ENCODE measurements at regions not wholly inside any gene's neighbourhood (a gene's known extent, or its start where the extent isn't known, plus 50 kb on each side); places are given as distances from the start of the nearest gene placed in this dataset.

- Histone ChIP-seq H3K4me3 (no peak overlapping the region), H3K9me3 (no peaks in the 10 kb centered on the region), H3K36me3 (no peaks in the 10 kb centered on the region), H3K4me1 (peaks cover 0 to 11% (median 2%) of the 10 kb centered on the region in 4 donors), H3K27ac (no peak overlapping the region), H3K27me3 (no peaks in the 10 kb centered on the region)
- intact Hi-C loops (cut with DNase I; ENCODE audit: low total_unique reads) = no loop called here
- no peak for DNase-seq
- TF ChIP-seq CTCF (IDR thresholded peaks at IDR 0.05) = no peak
Observed at GRCh38 chr5:56529666-56530430, 285.5 kb upstream of the MAP3K1 start.

- no peaks in the 10 kb centered on the region for H3K36me3 ChIP-seq
- no peaks in the 10 kb centered on the region for H3K9me3 ChIP-seq
- intact Hi-C loops (cut with DNase I; ENCODE audit: low total_unique reads) = no loop called here
- no peak overlapping the region for H3K4me3 ChIP-seq
- no peak overlapping the region for H3K27ac ChIP-seq
- H3K4me1 ChIP-seq = peaks cover 8 to 38% (median 21%) of the 10 kb centered on the region in 4 donors
- TF ChIP-seq CTCF (IDR thresholded peaks at IDR 0.05) = no peak
- no peak for DNase-seq
- no peaks in the 10 kb centered on the region for H3K27me3 ChIP-seq
Observed at GRCh38 chr5:56527174-56527573, 288.2 kb upstream of the MAP3K1 start.

DNA sequence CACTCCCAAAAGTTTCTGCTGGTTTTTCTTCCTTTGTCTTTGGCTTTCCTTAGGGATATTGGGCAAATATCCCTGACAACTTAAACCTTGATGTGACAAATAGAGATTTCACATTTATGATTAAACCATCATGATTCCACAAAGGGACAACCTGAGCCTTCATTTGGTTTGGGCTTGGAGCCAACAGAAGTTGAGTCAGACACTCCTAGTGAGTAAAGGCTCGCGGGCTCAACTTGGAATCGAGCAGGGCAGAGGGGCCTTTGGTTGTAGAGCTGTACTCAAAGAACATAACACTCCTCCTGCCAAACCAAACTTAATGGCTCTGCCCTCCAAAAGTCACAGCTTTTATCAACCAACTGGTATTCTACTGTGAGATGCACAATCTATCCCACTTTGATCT is 290.2 kb upstream of the MAP3K1 start:
- H3K36me3 ChIP-seq = no peaks in the 10 kb centered on the region
- H3K27ac ChIP-seq = no peak overlapping the region
- intact Hi-C loops (cut with DNase I; ENCODE audit: low total_unique reads) = no loop called here
- peaks cover 8 to 38% (median 23%) of the 10 kb centered on the region in 4 donors for H3K4me1 ChIP-seq
- no peak overlapping the region for H3K4me3 ChIP-seq
- no peak for DNase-seq
- no peaks in the 10 kb centered on the region for H3K9me3 ChIP-seq
- H3K27me3 ChIP-seq = no peaks in the 10 kb centered on the region
- TF ChIP-seq CTCF (IDR thresholded peaks at IDR 0.05) = no peak

- intact Hi-C loops (cut with DNase I; ENCODE audit: low total_unique reads) = no loop called here
- Histone ChIP-seq H3K9me3 (no peaks in the 10 kb centered on the region), H3K27ac (peak overlapping the region in 1 of 2 donors; percentile 39), H3K4me3 (no peak overlapping the region), H3K36me3 (no peaks in the 10 kb centered on the region), H3K27me3 (no peaks in the 10 kb centered on the region), H3K4me1 (peaks cover 8 to 38% (median 23%) of the 10 kb centered on the region in 4 donors)
- TF ChIP-seq CTCF (IDR thresholded peaks at IDR 0.05) = no peak
- no peak for DNase-seq
Observed at GRCh38 chr5:56523790-56524575, 290.9 kb upstream of the ANKRD55 start.

GRCh38 chr5:56522960-56523359 is 289.8 kb upstream of the ANKRD55 start:
- Histone ChIP-seq H3K4me1 (peaks cover 8 to 38% (median 23%) of the 10 kb centered on the region in 4 donors), H3K27me3 (no peaks in the 10 kb centered on the region), H3K36me3 (no peaks in the 10 kb centered on the region), H3K27ac (peak overlapping the region in 1 of 2 donors; percentile 39), H3K9me3 (no peaks in the 10 kb centered on the region), H3K4me3 (no peak overlapping the region)
- intact Hi-C loops (cut with DNase I; ENCODE audit: low total_unique reads) = no loop called here
- peak; percentile 66 to 87 for DNase-seq
- TF ChIP-seq CTCF (IDR thresholded peaks at IDR 0.05) = no peak

All from tibial artery (tissue), 4 donors.